Muscle of leg (tissue), 3 donors: ENCODE measurements at regions not wholly inside any gene's neighbourhood (a gene's known extent, or its start where the extent isn't known, plus 50 kb on each side); places are given as distances from the start of the nearest gene placed in this dataset.
A peak's percentile ranks its signal among the peaks of the same experiment; 100 is the strongest.
"Not testable (repeated sequence)": the region's sequence is repeated elsewhere in the genome, so short reads cannot be mapped to it uniquely, and the experiment has no call there.

Experiments used
- DNase-seq: peaks from one replicate; pipeline ENCODE4 v3.0.0; 2013
- H3K27ac ChIP-seq: one replicate; pipeline ENCODE4 v1.5.1; 2013; ENCODE audit warnings: mild to moderate bottlenecking, low read length, control low read depth
- H3K27me3 ChIP-seq: one replicate; pipeline ENCODE4 v1.6.1; 2013; ENCODE audit warnings: low read length; ENCODE audit not compliant: control insufficient read depth, insufficient read depth
- H3K36me3 ChIP-seq: one replicate; pipeline ENCODE4 v1.6.1; 2013; ENCODE audit warnings: low read length; ENCODE audit not compliant: control insufficient read depth, insufficient read depth
- H3K4me1 ChIP-seq: one replicate; pipeline ENCODE4 v1.6.1; 2013; ENCODE audit warnings: low read length; ENCODE audit not compliant: control insufficient read depth, insufficient read depth
- H3K4me3 ChIP-seq: one replicate; pipeline ENCODE4 v1.5.1; 2013; ENCODE audit warnings: low read length, control low read depth
- H3K9me3 ChIP-seq: replicated peaks from 2 replicates; pipeline ENCODE4 v1.6.1; 2013; ENCODE audit warnings: low read depth, low read length; ENCODE audit not compliant: control insufficient read depth
- WGBS: methylation state at CpG from one replicate; pipeline ENCODE4 v1.1.5; 2013; ENCODE audit warnings: missing lambda C conversion rate; ENCODE audit not compliant: insufficient coverage; 5-methylcytosine and 5-hydroxymethylcytosine counted together

GRCh38 chr1:224011751-224012150 lies 102.2 kb upstream of the FBXO28 start:
- H3K27ac ChIP-seq, H3K4me3 ChIP-seq, H3K36me3 ChIP-seq, DNase-seq, H3K4me1 ChIP-seq, H3K27me3 ChIP-seq: not testable (repeated sequence)
- peaks cover 29% of the 10 kb centered on the region for H3K9me3 ChIP-seq
- 84% methylated on average over 7 of the region's 7 CpGs for WGBS

DNA sequence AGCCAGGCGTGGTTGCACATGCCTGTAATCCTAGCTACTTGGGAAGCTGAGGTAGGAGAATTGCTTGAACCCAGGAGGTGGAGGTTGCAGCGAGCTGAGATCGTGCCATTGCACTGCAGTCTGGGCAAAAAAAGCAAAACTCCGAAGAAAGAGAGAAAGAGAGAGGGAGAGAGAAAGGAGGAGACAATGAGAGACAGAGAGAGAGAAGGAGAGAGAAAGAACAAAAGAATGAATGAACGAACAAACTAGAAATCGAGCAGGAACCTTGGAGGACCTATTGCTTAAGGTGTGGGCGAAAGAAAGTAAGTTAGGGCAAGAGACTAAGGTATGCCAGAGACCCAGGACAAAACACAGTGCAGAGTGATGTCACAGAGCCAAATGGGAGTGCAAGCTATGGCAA lies 102.8 kb upstream of the FBXO28 start:
- 95% methylated on average over 6 of the region's 7 CpGs for WGBS
- not testable (repeated sequence) for DNase-seq, H3K4me3 ChIP-seq, H3K36me3 ChIP-seq, H3K27ac ChIP-seq, H3K27me3 ChIP-seq, H3K4me1 ChIP-seq
- H3K9me3 ChIP-seq, result peaks cover 29% of the 10 kb centered on the region

DNA sequence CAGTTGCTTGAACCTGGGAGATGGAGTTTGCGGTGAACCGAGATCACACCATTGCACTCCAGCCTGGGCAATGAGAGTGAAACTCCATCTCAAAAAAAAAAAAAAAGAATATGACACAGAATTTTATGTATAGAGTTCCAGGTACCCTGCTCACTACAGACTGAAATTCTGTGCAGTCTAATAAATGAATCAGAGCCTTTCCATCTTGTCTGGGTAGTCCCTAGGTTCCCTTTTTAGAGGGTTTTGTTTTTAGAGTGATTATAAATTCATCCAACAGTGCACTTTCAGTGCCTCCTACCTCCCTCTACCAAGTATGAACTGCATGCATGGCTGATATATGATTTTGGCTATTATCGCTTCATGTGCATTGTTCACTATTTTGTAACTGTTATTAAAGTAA lies 107.9 kb upstream of the FBXO28 start:
- H3K9me3 ChIP-seq, DNase-seq, H3K27me3 ChIP-seq, H3K4me3 ChIP-seq, H3K4me1 ChIP-seq, H3K36me3 ChIP-seq, H3K27ac ChIP-seq: not testable (repeated sequence)
- WGBS, result no CpG with 5 or more reads among the region's 3 CpGs

DNA sequence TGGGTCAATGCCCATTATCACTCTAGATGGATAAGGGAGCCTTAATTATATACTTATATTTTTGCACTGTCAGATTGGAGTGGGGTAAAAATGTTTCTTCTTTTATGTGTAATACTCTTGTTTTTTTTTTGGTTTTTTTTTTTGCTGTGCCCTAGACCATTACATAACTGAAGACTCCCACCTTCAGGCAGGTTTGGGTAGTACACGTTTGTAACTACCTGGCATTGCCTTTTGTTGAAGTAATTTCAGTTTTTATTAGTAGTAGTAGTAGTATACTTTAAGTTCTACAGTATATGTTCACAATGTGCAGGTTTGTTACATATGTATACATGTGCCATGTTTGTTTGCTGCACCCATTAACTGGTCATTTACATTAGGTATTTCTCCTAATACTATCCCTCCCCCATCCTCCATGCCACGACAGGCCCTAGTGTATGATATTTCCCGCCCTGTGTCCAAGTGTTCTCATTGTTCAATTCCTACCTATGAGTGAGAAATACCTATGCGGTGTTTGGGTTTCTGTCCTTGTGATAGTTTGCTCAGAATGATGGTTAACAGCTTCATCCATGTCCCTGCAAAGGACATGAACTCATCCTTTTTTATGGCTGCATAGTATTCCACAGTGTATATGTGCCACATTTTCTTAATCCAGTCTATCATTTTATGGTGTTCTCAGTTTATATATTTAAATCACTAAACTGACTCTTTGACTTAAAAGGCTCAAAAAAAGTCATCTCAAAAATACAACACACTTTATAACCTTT lies 109.2 kb upstream of the FBXO28 start:
- not testable (repeated sequence) for H3K36me3 ChIP-seq, H3K27me3 ChIP-seq, H3K27ac ChIP-seq, H3K4me3 ChIP-seq, DNase-seq, H3K9me3 ChIP-seq, H3K4me1 ChIP-seq
- WGBS, result no CpG with 5 or more reads among the region's 4 CpGs

DNA sequence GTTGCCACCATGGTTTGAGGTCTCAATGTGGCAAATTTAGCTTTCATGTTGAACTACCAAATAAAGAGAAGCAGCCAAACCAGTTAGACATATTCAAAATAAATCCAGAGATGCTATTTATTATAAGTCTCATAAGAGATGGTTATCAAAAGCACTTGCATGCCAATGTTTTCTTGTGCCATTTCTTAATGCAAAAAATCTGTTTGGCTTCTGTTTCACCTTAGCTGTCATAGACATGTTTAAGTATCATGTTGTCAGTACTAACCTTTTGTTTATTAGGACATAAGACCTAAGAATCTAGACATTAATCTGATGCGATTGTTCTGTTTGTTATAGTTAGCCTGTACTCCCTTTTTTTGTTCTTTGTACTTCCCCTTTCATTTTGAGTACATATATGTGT lies 110.0 kb upstream of the FBXO28 start:
- H3K27ac ChIP-seq, H3K27me3 ChIP-seq, DNase-seq, H3K4me1 ChIP-seq, H3K4me3 ChIP-seq, H3K9me3 ChIP-seq, H3K36me3 ChIP-seq: not testable (repeated sequence)
- no CpG with 5 or more reads among the region's 1 CpG for WGBS

DNA sequence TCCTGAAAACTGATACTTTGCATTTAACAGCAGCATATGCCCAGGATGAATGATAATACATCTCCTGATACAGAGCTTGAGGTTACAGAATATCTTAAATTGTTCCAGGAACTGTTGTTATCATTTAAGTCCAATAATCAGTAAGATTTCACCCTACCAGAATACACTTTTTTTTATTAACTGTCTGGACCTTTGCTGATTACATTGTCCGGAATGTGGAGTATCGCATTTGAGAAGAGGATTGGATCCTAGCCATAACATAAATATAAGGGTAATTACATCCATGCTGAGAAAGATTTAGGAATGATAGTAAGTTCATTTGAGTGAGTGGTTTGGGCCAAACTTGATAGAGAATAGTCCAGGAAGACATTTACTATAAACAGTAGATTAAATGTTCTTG lies 112.2 kb upstream of the FBXO28 start:
- H3K27me3 ChIP-seq, H3K27ac ChIP-seq, H3K9me3 ChIP-seq, DNase-seq, H3K4me3 ChIP-seq, H3K36me3 ChIP-seq, H3K4me1 ChIP-seq: not testable (repeated sequence)
- WGBS, result no CpG with 5 or more reads among the region's 2 CpGs

DNA sequence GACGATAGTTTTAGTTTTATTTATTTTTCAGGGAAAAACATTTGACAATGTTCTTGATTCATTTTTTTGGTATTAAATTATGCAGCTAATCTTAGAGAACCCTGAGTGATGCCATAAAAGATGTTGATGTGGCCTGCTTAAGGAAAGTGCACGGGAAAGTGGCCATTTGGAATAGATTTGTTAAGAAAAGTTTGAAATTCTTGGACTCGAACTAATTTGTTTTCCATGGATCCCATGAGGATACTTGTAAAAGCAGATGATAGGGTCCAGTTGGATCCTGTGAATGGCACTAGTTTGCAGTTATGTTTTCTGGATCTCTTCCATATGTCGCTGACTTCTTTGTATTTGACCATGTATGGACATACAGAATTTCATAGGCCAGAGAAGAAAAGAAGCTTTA lies 114.2 kb upstream of the FBXO28 start:
- peak; percentile 31 for DNase-seq
- not testable (repeated sequence) for H3K27me3 ChIP-seq, H3K4me1 ChIP-seq, H3K4me3 ChIP-seq, H3K36me3 ChIP-seq, H3K9me3 ChIP-seq, H3K27ac ChIP-seq
- WGBS, result 0% methylated on average over 1 of the region's 4 CpGs

GRCh38 chr1:223998676-223999455 lies 115.0 kb upstream of the FBXO28 start:
- not testable (repeated sequence) for H3K4me3 ChIP-seq, H3K27ac ChIP-seq, H3K4me1 ChIP-seq, H3K9me3 ChIP-seq, H3K36me3 ChIP-seq, DNase-seq, H3K27me3 ChIP-seq
- WGBS, result no CpG with 5 or more reads among the region's 4 CpGs

GRCh38 chr1:223996376-223996775 lies 117.5 kb upstream of the FBXO28 start:
- not testable (repeated sequence) for H3K4me3 ChIP-seq, H3K27ac ChIP-seq, DNase-seq, H3K27me3 ChIP-seq, H3K36me3 ChIP-seq, H3K4me1 ChIP-seq, H3K9me3 ChIP-seq
- whole genome bisulfite sequencing, result no CpG with 5 or more reads among the region's 2 CpGs

DNA sequence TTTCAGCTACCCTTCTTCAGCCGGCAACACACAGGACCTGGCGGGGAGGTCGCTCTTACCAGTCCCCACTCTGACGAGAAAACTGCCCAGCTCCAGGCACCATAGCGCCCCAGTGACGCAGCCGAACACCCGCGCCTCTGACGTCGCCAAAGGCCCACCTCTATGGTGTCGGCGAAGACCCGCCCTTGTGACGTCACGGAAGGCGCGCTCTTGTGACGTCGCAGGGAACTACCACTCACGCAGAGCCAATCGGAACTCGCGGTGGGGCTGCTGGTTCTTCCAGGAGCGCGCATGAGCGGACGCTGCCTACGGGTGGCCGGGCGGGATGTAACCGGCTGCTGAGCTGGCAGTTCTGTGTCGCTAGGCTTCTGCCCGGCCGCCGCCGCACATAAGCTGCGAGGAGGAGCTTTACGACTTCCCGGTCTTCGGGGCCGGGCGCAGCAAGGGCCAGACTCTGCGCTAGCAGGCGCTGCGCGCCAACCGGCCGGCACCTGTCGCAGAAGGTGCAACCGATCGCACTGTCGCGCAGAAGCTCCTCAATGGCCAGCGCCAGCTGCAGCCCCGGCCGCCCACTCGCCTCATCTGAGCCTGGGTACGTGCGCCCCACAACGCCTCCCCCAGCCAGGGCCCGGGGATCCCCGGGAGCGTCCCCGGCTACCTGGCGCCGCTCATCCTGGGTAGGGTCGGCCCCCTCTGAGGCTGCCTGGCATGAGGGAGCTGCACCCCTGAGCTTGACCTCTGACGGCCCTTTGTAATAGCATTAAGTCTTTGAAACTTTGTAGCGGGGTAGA lies 121.3 kb upstream of the FBXO28 start:
- DNase-seq, result peak; percentile 99
- H3K4me1 ChIP-seq, H3K27me3 ChIP-seq, H3K9me3 ChIP-seq, H3K36me3 ChIP-seq: not testable (repeated sequence)
- Histone ChIP-seq H3K27ac (peak overlapping the region; percentile 84), H3K4me3 (peak overlapping the region; percentile 58)
- under 1% methylated on average over 37 of the region's 70 CpGs for WGBS
